PC-9 (cell line): ENCODE measurements at regions not wholly inside any gene's neighbourhood (a gene's known extent, or its start where the extent isn't known, plus 50 kb on each side); places are given as distances from the start of the nearest gene placed in this dataset.

Experiments
- BruUV-seq: library from RNA; stranded (reverse); fragments of 400-500 nt; replicated peaks from 2 replicates; lab custom pipeline; 2021; lab: Mats Ljungman, UMichigan
- CTCF ChIA-PET: fragments of 300-600 bp; sonication (Branson Sonifier 250); formaldehyde crosslinking; loops from one replicate; lab custom pipeline; 2022; ENCODE audit warnings: antibody characterized with exemption; lab: Charles Lee
- POLR2A ChIA-PET: fragments of 300-600 bp; sonication (Branson Sonifier 250); formaldehyde crosslinking; loops from one replicate; lab custom pipeline; 2022; ENCODE audit warnings: antibody characterized with exemption; ENCODE audit not compliant: unreplicated experiment; lab: Charles Lee
- DNase-seq, 2 experiments: peaks; one replicate each; pipeline versions ENCODE4 v3.0.0 to v3.0.0-alpha.2; 2015 to 2022; ENCODE audit warnings: mixed read lengths in 1 of 2
- H2AFZ ChIP-seq: fragments of 200-600 bp; sonication (generic); 2 replicates; pipeline ENCODE4 v1.8.1; 2017; ENCODE audit warnings: antibody characterized with exemption
- H3F3A ChIP-seq: fragments of 200-600 bp; sonication (generic); 2 replicates; pipeline ENCODE4 v1.8.1; 2017; ENCODE audit warnings: antibody characterized with exemption, mild to moderate bottlenecking, low read depth; ENCODE audit not compliant: insufficient read depth
- H3K27ac ChIP-seq: fragments of 200-600 bp; sonication (generic); 2 replicates; pipeline ENCODE4 v1.6.1; 2016; ENCODE audit warnings: mixed run types
- H3K27me3 ChIP-seq: fragments of 200-600 bp; sonication (generic); 2 replicates; pipeline ENCODE4 v1.6.1; 2016; ENCODE audit warnings: low read depth, mixed run types; ENCODE audit not compliant: insufficient read depth
- H3K36me3 ChIP-seq: fragments of 200-600 bp; sonication (generic); 2 replicates; pipeline ENCODE4 v1.6.1; 2016; ENCODE audit warnings: low read depth, mixed run types
- H3K4me1 ChIP-seq: fragments of 200-600 bp; sonication (generic); replicated peaks from 2 replicates; pipeline ENCODE4 v1.6.1; 2016; ENCODE audit warnings: mixed run types; ENCODE audit not compliant: insufficient read depth
- H3K4me2 ChIP-seq: fragments of 200-600 bp; sonication (generic); 2 replicates; pipeline ENCODE4 v1.6.1; 2017; ENCODE audit warnings: mixed run types
- H3K4me3 ChIP-seq: fragments of 200-600 bp; sonication (generic); 2 replicates; pipeline ENCODE4 v1.6.1; 2016; ENCODE audit warnings: mixed run types
- H3K79me2 ChIP-seq: fragments of 200-600 bp; sonication (generic); 2 replicates; pipeline ENCODE4 v1.6.1; 2017; ENCODE audit warnings: low read depth, mixed run types
- H3K9me2 ChIP-seq: fragments of 200-600 bp; sonication (generic); 2 replicates; pipeline ENCODE4 v1.8.1; 2017; ENCODE audit warnings: mild to moderate bottlenecking; ENCODE audit not compliant: insufficient read depth
- H3K9me3 ChIP-seq: fragments of 200-600 bp; sonication (generic); 2 replicates; pipeline ENCODE4 v1.8.1; 2016; ENCODE audit warnings: low read depth; ENCODE audit not compliant: insufficient read depth
- H4K20me1 ChIP-seq: fragments of 200-600 bp; sonication (generic); 2 replicates; pipeline ENCODE4 v1.8.1; 2017; ENCODE audit not compliant: insufficient read depth
- CTCF ChIP-seq: fragments of 200-600 bp; sonication (generic); conservative IDR thresholded peaks from 2 replicates; pipeline ENCODE4 v1.6.1; 2017; ENCODE audit warnings: mixed run types, antibody characterized with exemption, mild to moderate bottlenecking, moderate library complexity
- EZH2 ChIP-seq: fragments of 200-600 bp; sonication (generic); IDR thresholded peaks from 2 replicates; pipeline ENCODE4 v1.8.0; 2017; ENCODE audit warnings: antibody characterized with exemption, low read depth
- intact Hi-C: fragments of 100-400 bp; cut with micrococcal nuclease; formaldehyde crosslinking; loops from one replicate; pipeline ENCODE4 v1.10.0; 2022; ENCODE audit not compliant: unreplicated experiment

- no peaks in the 10 kb centered on the region for H3K27me3 ChIP-seq
Measured at GRCh38 chr10:84948644-84949043, 620.3 kb downstream of the CCSER2 start.

GRCh38 chr10:84951616-84952015 lies 623.2 kb downstream of the CCSER2 start:
- H3K27me3 ChIP-seq = no peaks in the 10 kb centered on the region
- H3K9me3 ChIP-seq = no peaks in the 10 kb centered on the region
- TF ChIP-seq CTCF (no peak), EZH2 (no peak)
- H3F3A ChIP-seq = no peaks in the 10 kb centered on the region
- DNase-seq = no peak
- BruUV-seq = no TSS peak
- POLR2A ChIA-PET = no interaction called here
- H4K20me1 ChIP-seq = no peaks in the 10 kb centered on the region
- no peaks in the 10 kb centered on the region for H3K79me2 ChIP-seq
- H2AFZ ChIP-seq = no peak overlapping the region
- H3K4me2 ChIP-seq = no peak overlapping the region
- intact Hi-C loops = no loop called here
- CTCF ChIA-PET = no interaction called here
- H3K36me3 ChIP-seq = no peaks in the 10 kb centered on the region
- H3K4me1 ChIP-seq = no peaks in the 10 kb centered on the region
- no peak overlapping the region for H3K4me3 ChIP-seq
- H3K27ac ChIP-seq = no peak overlapping the region
- H3K9me2 ChIP-seq = no peaks in the 10 kb centered on the region

More at GRCh38 chr10:84948644-84949043, 620.3 kb downstream of the CCSER2 start:
- Histone ChIP-seq H3K9me2 (no peaks in the 10 kb centered on the region), H3K27ac (no peak overlapping the region), H3K4me1 (no peaks in the 10 kb centered on the region), H3K36me3 (no peaks in the 10 kb centered on the region), H4K20me1 (no peaks in the 10 kb centered on the region), H3K4me3 (no peak overlapping the region), H2AFZ (no peak overlapping the region), H3K9me3 (no peaks in the 10 kb centered on the region), H3F3A (no peaks in the 10 kb centered on the region), H3K4me2 (no peak overlapping the region), H3K79me2 (no peaks in the 10 kb centered on the region)
- intact Hi-C loops = no loop called here
- no peak for DNase-seq
- no peak for TF ChIP-seq EZH2
- no peak for TF ChIP-seq CTCF
- no TSS peak for BruUV-seq
- POLR2A ChIA-PET = no interaction called here
- CTCF ChIA-PET = no interaction called here

- Histone ChIP-seq H3K27ac (no peak overlapping the region), H2AFZ (no peak overlapping the region), H3K79me2 (no peaks in the 10 kb centered on the region), H3K9me2 (no peaks in the 10 kb centered on the region), H3F3A (no peaks in the 10 kb centered on the region), H3K4me3 (no peak overlapping the region), H3K4me2 (no peak overlapping the region), H3K36me3 (no peaks in the 10 kb centered on the region), H3K9me3 (no peaks in the 10 kb centered on the region), H4K20me1 (no peaks in the 10 kb centered on the region), H3K27me3 (no peaks in the 10 kb centered on the region), H3K4me1 (no peaks in the 10 kb centered on the region)
- ChIA-PET POLR2A (no interaction called here), CTCF (no interaction called here)
- no TSS peak for BruUV-seq
- DNase-seq = no peak
- intact Hi-C loops = no loop called here
- TF ChIP-seq CTCF (no peak), EZH2 (no peak)
Measured at GRCh38 chr10:84957427-84957826, 629.0 kb downstream of the CCSER2 start.
